H1 (cell line): ENCODE measurements at regions not wholly inside any gene's neighbourhood (a gene's known extent, or its start where the extent isn't known, plus 50 kb on each side); places are given as distances from the start of the nearest gene placed in this dataset.

Experiments
- CHD7 ChIP-seq: fragments of 300-600 bp; sonication (generic); IDR thresholded peaks from 2 replicates; pipeline ENCODE4 v1.7.1; 2012; ENCODE audit warnings: low read length, moderate library complexity, mild to moderate bottlenecking, inconsistent platforms; ENCODE audit not compliant: insufficient replicate concordance
- CTCF ChIP-seq, 3 experiments: IDR thresholded peaks; 1 replicate in 2 of 3; 2 replicates in 1 of 3; pipeline versions ENCODE4 v1.5.1 to v1.6.1; 2011; ENCODE audit warnings: low read length in 3 of 3, mild to moderate bottlenecking in 3 of 3, inconsistent platforms in 2 of 3, low read depth in 1 of 3, moderate library complexity in 1 of 3; ENCODE audit not compliant: insufficient read depth in 1 of 3; ENCODE audit errors: control extremely low read depth in 1 of 3
- PHF8 ChIP-seq: fragments of 200-600 bp; sonication (generic); conservative IDR thresholded peaks from 2 replicates; pipeline ENCODE4 v1.7.1; 2012; ENCODE audit warnings: low read depth, mild to moderate bottlenecking, inconsistent platforms, low read length, moderate library complexity
- RFX5 ChIP-seq: IDR thresholded peaks from 2 replicates; pipeline ENCODE4 v1.6.1; 2011; ENCODE audit warnings: low read depth, low read length, improper control_type of control experiment, borderline replicate concordance

- TF ChIP-seq CHD7 (no peak), CTCF (IDR thresholded peaks at IDR 0.05; ENCODE audit: control extremely low read depth in 1 of 3, insufficient read depth in 1 of 3, low read depth in 1 of 3, low read length in 3 of 3) (no peak), PHF8 (no peak), RFX5 (no peak)
Measured at GRCh38 chr2:212726403-212726802, 187.8 kb upstream of the ERBB4 start (continued).
